ENCODE measurements at regions not wholly inside any gene's neighbourhood (a gene's known extent, or its start where the extent isn't known, plus 50 kb on each side); places are given as distances from the start of the nearest gene placed in this dataset.

DNA sequence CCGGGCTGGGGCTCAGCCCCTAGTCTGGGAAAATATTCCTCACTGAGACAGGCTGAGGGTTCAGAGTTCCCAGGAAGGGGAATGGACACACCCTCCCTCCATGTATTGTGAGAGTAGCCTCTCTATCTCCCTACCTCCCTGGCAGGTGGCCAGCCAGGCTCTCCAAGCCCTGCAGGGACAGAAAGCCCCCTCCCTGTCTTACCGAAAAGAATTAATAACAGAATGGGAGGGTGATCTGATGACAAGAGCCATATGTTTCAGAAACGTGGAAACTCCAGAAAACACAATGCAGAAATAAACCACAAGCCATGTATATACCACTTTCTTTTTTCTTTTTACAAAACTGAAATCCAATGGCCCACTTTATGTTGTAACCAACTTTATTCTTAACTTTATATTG lies 140.0 kb downstream of the CHST1 start:
- Mint-ChIP-seq H3K4me3 (no peak overlapping the region), H3K36me3 (no peaks in the 10 kb centered on the region), H3K27ac (peak overlapping the region in 1 of 7 donors; percentile 55), H3K27me3 (ENCODE audit: low read depth in 3 of 3) (peaks cover 0 to 2% (median 0%) of the 10 kb centered on the region in 3 donors), H3K9me3 (peaks cover 9 to 18% (median 15%) of the 10 kb centered on the region in 7 donors), H3K4me1 (peaks cover 34% of the 10 kb centered on the region)
- peaks cover 13 to 25% of the 10 kb centered on the region in 2 donors for H3K4me1 ChIP-seq (ENCODE audit: control insufficient read depth in 1 of 2, insufficient read depth in 2 of 2, low read length in 2 of 2)
- H3K36me3 ChIP-seq (replicated peaks in 1 of 2; ENCODE audit: control insufficient read depth in 1 of 2, insufficient read depth in 2 of 2, low read length in 2 of 2), result no peaks in the 10 kb centered on the region
- no peak overlapping the region for H3K4me2 ChIP-seq (replicated peaks; ENCODE audit: extremely low read depth, low read length, poor library complexity, severe bottlenecking)
- DNase-seq, result no peak
- no peak overlapping the region for H2AFZ ChIP-seq (ENCODE audit: insufficient read depth, low read depth, low read length, poor library complexity, severe bottlenecking)
- no peak overlapping the region for H3K27ac ChIP-seq (ENCODE audit: low read depth in 1 of 2, low read length in 2 of 2)
- H3K27me3 ChIP-seq (ENCODE audit: control insufficient read depth in 2 of 2, insufficient read depth in 2 of 2, low read length in 2 of 2), result no peaks in the 10 kb centered on the region
- no CpG with 5 or more reads among the region's 3 CpGs for WGBS (ENCODE audit: insufficient coverage)
- no peaks in the 10 kb centered on the region for H3K79me2 ChIP-seq (ENCODE audit: insufficient read depth, low read length)
- no peak overlapping the region for H3K9ac ChIP-seq (ENCODE audit: insufficient read depth, low read length, poor library complexity, severe bottlenecking)
- H3K4me3 ChIP-seq (replicated peaks in 1 of 3; ENCODE audit: low read depth in 2 of 3, low read length in 3 of 3), result no peak overlapping the region
- TF ChIP-seq, protein P1, sequence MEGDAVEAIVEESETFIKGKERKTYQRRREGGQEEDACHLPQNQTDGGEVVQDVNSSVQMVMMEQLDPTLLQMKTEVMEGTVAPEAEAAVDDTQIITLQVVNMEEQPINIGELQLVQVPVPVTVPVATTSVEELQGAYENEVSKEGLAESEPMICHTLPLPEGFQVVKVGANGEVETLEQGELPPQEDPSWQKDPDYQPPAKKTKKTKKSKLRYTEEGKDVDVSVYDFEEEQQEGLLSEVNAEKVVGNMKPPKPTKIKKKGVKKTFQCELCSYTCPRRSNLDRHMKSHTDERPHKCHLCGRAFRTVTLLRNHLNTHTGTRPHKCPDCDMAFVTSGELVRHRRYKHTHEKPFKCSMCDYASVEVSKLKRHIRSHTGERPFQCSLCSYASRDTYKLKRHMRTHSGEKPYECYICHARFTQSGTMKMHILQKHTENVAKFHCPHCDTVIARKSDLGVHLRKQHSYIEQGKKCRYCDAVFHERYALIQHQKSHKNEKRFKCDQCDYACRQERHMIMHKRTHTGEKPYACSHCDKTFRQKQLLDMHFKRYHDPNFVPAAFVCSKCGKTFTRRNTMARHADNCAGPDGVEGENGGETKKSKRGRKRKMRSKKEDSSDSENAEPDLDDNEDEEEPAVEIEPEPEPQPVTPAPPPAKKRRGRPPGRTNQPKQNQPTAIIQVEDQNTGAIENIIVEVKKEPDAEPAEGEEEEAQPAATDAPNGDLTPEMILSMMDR (IDR thresholded peaks at IDR 0.05), result no peak
- H3K9me3 ChIP-seq (replicated peaks in 1 of 2; ENCODE audit: control insufficient read depth in 1 of 2, insufficient read depth in 1 of 2, low read length in 2 of 2), result peaks cover 0 to 19% of the 10 kb centered on the region in 2 donors
- intact Hi-C loops (cut with micrococcal nuclease), result no loop called here
- H4K20me1 ChIP-seq (ENCODE audit: insufficient read depth, low read length), result no peaks in the 10 kb centered on the region

DNA sequence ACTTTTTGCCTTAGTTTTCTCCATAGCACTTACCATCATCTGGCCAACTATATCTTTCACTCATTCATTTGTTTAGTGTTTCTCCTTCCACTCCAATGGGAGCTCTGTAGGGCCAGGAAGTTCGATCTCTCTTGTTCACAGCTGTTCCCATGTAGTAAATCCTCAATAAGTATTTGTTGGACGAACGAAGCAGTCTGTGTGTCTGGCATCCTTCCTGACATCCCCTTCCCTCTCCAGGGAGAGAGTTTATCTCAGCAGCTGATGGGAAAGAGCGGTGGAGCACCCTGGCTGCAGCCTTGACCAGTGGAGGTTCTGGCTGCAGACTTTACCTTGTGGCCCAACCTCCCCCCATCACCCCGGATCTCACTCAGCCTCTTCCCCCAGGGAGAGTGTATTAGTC lies 141.7 kb downstream of the CHST1 start:
- no peak for DNase-seq
- Histone ChIP-seq H3K79me2 (ENCODE audit: insufficient read depth, low read length) (no peaks in the 10 kb centered on the region), H3K27me3 (ENCODE audit: control insufficient read depth in 2 of 2, insufficient read depth in 2 of 2, low read length in 2 of 2) (no peaks in the 10 kb centered on the region), H3K4me2 (replicated peaks; ENCODE audit: extremely low read depth, low read length, poor library complexity, severe bottlenecking) (no peak overlapping the region), H3K9ac (ENCODE audit: insufficient read depth, low read length, poor library complexity, severe bottlenecking) (no peak overlapping the region), H3K36me3 (replicated peaks in 1 of 2; ENCODE audit: control insufficient read depth in 1 of 2, insufficient read depth in 2 of 2, low read length in 2 of 2) (no peaks in the 10 kb centered on the region), H3K4me3 (replicated peaks in 1 of 3; ENCODE audit: low read depth in 2 of 3, low read length in 3 of 3) (no peak overlapping the region), H3K27ac (ENCODE audit: low read depth in 1 of 2, low read length in 2 of 2) (no peak overlapping the region), H3K4me1 (ENCODE audit: control insufficient read depth in 1 of 2, insufficient read depth in 2 of 2, low read length in 2 of 2) (peaks cover 24 to 32% of the 10 kb centered on the region in 2 donors), H2AFZ (ENCODE audit: insufficient read depth, low read depth, low read length, poor library complexity, severe bottlenecking) (no peak overlapping the region), H3K9me3 (replicated peaks in 1 of 2; ENCODE audit: control insufficient read depth in 1 of 2, insufficient read depth in 1 of 2, low read length in 2 of 2) (peaks cover 0 to 19% of the 10 kb centered on the region in 2 donors), H4K20me1 (ENCODE audit: insufficient read depth, low read length) (no peaks in the 10 kb centered on the region)
- TF ChIP-seq, protein P1 (IDR thresholded peaks at IDR 0.05), result no peak
- Mint-ChIP-seq H3K36me3 (no peaks in the 10 kb centered on the region), H3K27me3 (ENCODE audit: low read depth in 3 of 3) (peaks cover 0 to 2% (median 0%) of the 10 kb centered on the region in 3 donors), H3K4me1 (peaks cover 34% of the 10 kb centered on the region), H3K4me3 (no peak overlapping the region), H3K9me3 (peaks cover 9 to 18% (median 15%) of the 10 kb centered on the region in 7 donors), H3K27ac (peak overlapping the region in 1 of 7 donors; percentile 53)
- WGBS (ENCODE audit: insufficient coverage), result 100% methylated on average over 2 of the region's 5 CpGs
- intact Hi-C loops (cut with micrococcal nuclease), result no loop called here
